Skeletal muscle cell (primary cell): ENCODE measurements at regions not wholly inside any gene's neighbourhood (a gene's known extent, or its start where the extent isn't known, plus 50 kb on each side); places are given as distances from the start of the nearest gene placed in this dataset.
A peak's percentile ranks its signal among the peaks of the same experiment; 100 is the strongest.

ENCODE experiments used
- DNase-seq: peaks from one replicate; pipeline ENCODE4 v3.0.0-alpha.2; 2010; ENCODE audit warnings: low read depth
- H3K4me3 ChIP-seq: 2 replicates; pipeline ENCODE4 v1.5.1; 2011; ENCODE audit warnings: low read depth, mild to moderate bottlenecking, control low read depth, low read length, moderate library complexity

GRCh38 chr2:45303417-45304202 is 294.4 kb upstream of the SIX2 start:
- H3K4me3 ChIP-seq: no peak overlapping the region
- no peak for DNase-seq

GRCh38 chr2:45301307-45302277 is 292.3 kb upstream of the SIX2 start:
- no peak overlapping the region for H3K4me3 ChIP-seq
- DNase-seq: no peak

- no peak for DNase-seq
- H3K4me3 ChIP-seq: no peak overlapping the region
These were observed 290.9 kb upstream of the SIX2 start for GRCh38 chr2:45300026-45300750.

GRCh38 chr2:45299361-45299760 is 290.1 kb upstream of the SIX2 start:
- DNase-seq: no peak
- no peak overlapping the region for H3K4me3 ChIP-seq

GRCh38 chr2:45293182-45293581 is 283.9 kb upstream of the SIX2 start:
- no peak for DNase-seq
- no peak overlapping the region for H3K4me3 ChIP-seq

- H3K4me3 ChIP-seq: no peak overlapping the region
- no peak for DNase-seq
These were observed 282.0 kb upstream of the SIX2 start for GRCh38 chr2:45291296-45291701.

- no peak for DNase-seq
- H3K4me3 ChIP-seq: no peak overlapping the region
These were observed 280.9 kb upstream of the SIX2 start for GRCh38 chr2:45289997-45290709.

GRCh38 chr2:45288532-45289417 is 279.5 kb upstream of the SIX2 start:
- no peak overlapping the region for H3K4me3 ChIP-seq
- no peak for DNase-seq

GRCh38 chr2:45287045-45287444 is 277.8 kb upstream of the SIX2 start:
- no peak for DNase-seq
- H3K4me3 ChIP-seq: no peak overlapping the region

- peak; percentile 86 for DNase-seq
- H3K4me3 ChIP-seq: no peak overlapping the region
These were observed 276.6 kb upstream of the SIX2 start for GRCh38 chr2:45285771-45286390.

GRCh38 chr2:45285311-45285710 is 276.1 kb upstream of the SIX2 start:
- peak; percentile 95 for DNase-seq
- no peak overlapping the region for H3K4me3 ChIP-seq

GRCh38 chr2:45284621-45284995 is 275.4 kb upstream of the SIX2 start:
- no peak for DNase-seq
- H3K4me3 ChIP-seq: no peak overlapping the region

- DNase-seq: peak; percentile 95
- H3K4me3 ChIP-seq: no peak overlapping the region
These were observed 274.7 kb upstream of the SIX2 start for GRCh38 chr2:45283764-45284620.

GRCh38 chr2:45282646-45283045 is 273.4 kb upstream of the SIX2 start:
- DNase-seq: no peak
- no peak overlapping the region for H3K4me3 ChIP-seq

- H3K4me3 ChIP-seq: no peak overlapping the region
- DNase-seq: no peak
These were observed 272.1 kb upstream of the SIX2 start for GRCh38 chr2:45281311-45281710.

GRCh38 chr2:45280794-45281193 is 271.5 kb upstream of the SIX2 start:
- no peak for DNase-seq

GRCh38 chr2:45279356-45279755 is 270.1 kb upstream of the SIX2 start:
- DNase-seq: no peak
- no peak overlapping the region for H3K4me3 ChIP-seq

More at GRCh38 chr2:45280794-45281193, 271.5 kb upstream of the SIX2 start:
- H3K4me3 ChIP-seq: no peak overlapping the region
